Neuronal stem cell (in vitro differentiated cells): ENCODE measurements at regions not wholly inside any gene's neighbourhood (a gene's known extent, or its start where the extent isn't known, plus 50 kb on each side); places are given as distances from the start of the nearest gene placed in this dataset.

Experiments used
- DNase-seq: peaks from one replicate; pipeline ENCODE4 v3.0.0-alpha.2; 2013; ENCODE audit warnings: low spot score
- H2AFZ ChIP-seq: one replicate; pipeline ENCODE4 v1.6.1; 2013; ENCODE audit warnings: mild to moderate bottlenecking, low read length, inconsistent platforms
- H2AK5ac ChIP-seq: 2 replicates; pipeline ENCODE4 v1.6.1; 2013; ENCODE audit warnings: low read depth, mild to moderate bottlenecking, inconsistent platforms, low read length, moderate library complexity, mixed read lengths
- H2BK120ac ChIP-seq: 2 replicates; pipeline ENCODE4 v1.6.1; 2013; ENCODE audit warnings: low read depth, mild to moderate bottlenecking, inconsistent platforms, low read length, moderate library complexity, mixed read lengths
- H2BK12ac ChIP-seq: one replicate; pipeline ENCODE4 v1.6.1; 2013; ENCODE audit warnings: low read length, inconsistent platforms
- H2BK15ac ChIP-seq: 2 replicates; pipeline ENCODE4 v1.6.1; 2013; ENCODE audit warnings: mild to moderate bottlenecking, low read length, inconsistent platforms, mixed read lengths
- H2BK5ac ChIP-seq: one replicate; pipeline ENCODE4 v1.6.1; 2013; ENCODE audit warnings: inconsistent platforms, mild to moderate bottlenecking, low read length, moderate library complexity
- H3K14ac ChIP-seq: one replicate; pipeline ENCODE4 v1.6.1; 2013; ENCODE audit warnings: low read length, inconsistent platforms
- H3K18ac ChIP-seq: 2 replicates; pipeline ENCODE4 v1.6.1; 2013; ENCODE audit warnings: low read length, inconsistent platforms
- H3K23ac ChIP-seq: 2 replicates; pipeline ENCODE4 v1.6.1; 2013; ENCODE audit warnings: low read depth, mild to moderate bottlenecking, mixed read lengths, low read length, inconsistent platforms; ENCODE audit not compliant: poor library complexity
- H3K27ac ChIP-seq: replicated peaks from 3 replicates; pipeline ENCODE4 v1.5.1; 2013; ENCODE audit warnings: low read length, inconsistent platforms
- H3K27me3 ChIP-seq, 3 experiments: 2 replicates each; pipeline ENCODE4 v1.6.1; 2013; ENCODE audit warnings: low read length in 3 of 3, mild to moderate bottlenecking in 2 of 3, inconsistent platforms in 1 of 3, low read depth in 1 of 3, mixed read lengths in 1 of 3, moderate library complexity in 1 of 3; ENCODE audit not compliant: control insufficient read depth in 3 of 3, insufficient read depth in 3 of 3
- H3K36me3 ChIP-seq, 2 donors: replicated peaks in 1 of 2; 2 replicates each; pipeline ENCODE4 v1.6.1; 2013; ENCODE audit warnings: low read length in 2 of 2; ENCODE audit not compliant: control insufficient read depth in 2 of 2, insufficient read depth in 2 of 2
- H3K4ac ChIP-seq: 2 replicates; pipeline ENCODE4 v1.6.1; 2013; ENCODE audit warnings: inconsistent platforms, mild to moderate bottlenecking, low read length, moderate library complexity
- H3K4me1 ChIP-seq, 2 donors: 1 replicate in 1 of 2; 2 replicates in 1 of 2; pipeline ENCODE4 v1.6.1; 2013; ENCODE audit warnings: low read length in 2 of 2, low read depth in 1 of 2; ENCODE audit not compliant: control insufficient read depth in 2 of 2, insufficient read depth in 1 of 2
- H3K4me2 ChIP-seq: one replicate; pipeline ENCODE4 v1.6.1; 2013; ENCODE audit warnings: mild to moderate bottlenecking, low read length, inconsistent platforms; ENCODE audit not compliant: insufficient read depth, poor library complexity, severe bottlenecking
- H3K4me3 ChIP-seq, 2 donors: 2 replicates each; pipeline ENCODE4 v1.5.1; 2013; ENCODE audit warnings: low read length in 2 of 2, mild to moderate bottlenecking in 2 of 2, inconsistent platforms in 1 of 2, moderate library complexity in 1 of 2
- H3K79me1 ChIP-seq: one replicate; pipeline ENCODE4 v1.6.1; 2013; ENCODE audit warnings: low read depth, mild to moderate bottlenecking, inconsistent platforms, low read length, moderate library complexity
- H3K9ac ChIP-seq: one replicate; pipeline ENCODE4 v1.6.1; 2013; ENCODE audit warnings: mild to moderate bottlenecking, low read depth, low read length, inconsistent platforms; ENCODE audit not compliant: poor library complexity
- H3K9me3 ChIP-seq, 2 donors: replicated peaks in 1 of 2; 2 replicates each; pipeline versions ENCODE3 to v1.6.1; 2013; ENCODE audit warnings: low read length in 2 of 2, mild to moderate bottlenecking in 2 of 2, inconsistent platforms in 1 of 2, low read depth in 1 of 2, mixed read lengths in 1 of 2, moderate library complexity in 1 of 2; ENCODE audit not compliant: control insufficient read depth in 2 of 2, insufficient read depth in 1 of 2
- H4K8ac ChIP-seq: one replicate; pipeline ENCODE4 v1.6.1; 2013; ENCODE audit warnings: low read depth, mild to moderate bottlenecking, inconsistent platforms, low read length, moderate library complexity
- H4K91ac ChIP-seq: one replicate; pipeline ENCODE4 v1.6.1; 2013; ENCODE audit warnings: low read length, low read depth, mild to moderate bottlenecking, inconsistent platforms; ENCODE audit not compliant: poor library complexity
- WGBS, 2 donors: extraction: QIAGEN DNeasy Blood & Tissue Kit; methylation state at CpG; one replicate each; pipeline ENCODE4 v1.1.7; 2013; ENCODE audit warnings: missing lambda C conversion rate in 2 of 2, mixed read lengths in 1 of 2; ENCODE audit not compliant: insufficient read length in 2 of 2, insufficient replicate concordance in 1 of 2; ENCODE audit errors: extremely low coverage in 2 of 2; 5-methylcytosine and 5-hydroxymethylcytosine counted together

DNA sequence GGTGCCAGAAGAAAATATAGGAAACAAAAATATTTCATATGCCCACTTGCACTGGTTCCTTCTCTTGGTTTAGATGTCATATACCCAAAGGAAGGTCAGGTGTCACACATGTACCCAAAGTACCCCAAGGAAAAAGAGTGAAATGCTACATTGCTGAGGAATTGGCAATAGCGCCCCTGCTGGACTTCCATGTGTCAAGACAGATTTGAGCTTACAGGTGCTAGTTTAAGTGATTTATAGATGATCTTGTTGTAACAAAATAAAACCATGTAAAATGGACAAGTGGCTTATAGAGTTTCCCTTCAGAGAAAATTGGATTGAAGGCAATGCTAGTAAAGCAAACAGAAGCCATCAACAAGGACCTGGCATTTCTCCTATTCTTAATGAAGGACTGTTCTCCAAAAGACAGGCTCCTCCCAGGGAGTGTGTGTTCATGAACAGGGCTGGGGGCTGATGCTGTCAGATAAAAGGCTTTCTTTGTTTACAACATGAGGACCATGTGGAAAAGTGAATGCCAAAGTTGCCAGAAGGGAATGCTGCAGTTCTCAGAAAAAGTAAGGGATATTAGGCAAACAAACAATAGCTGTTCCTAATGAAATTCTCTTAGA lies 64.3 kb upstream of the PAK5 start:
- no peak overlapping the region for H2AFZ ChIP-seq

DNA sequence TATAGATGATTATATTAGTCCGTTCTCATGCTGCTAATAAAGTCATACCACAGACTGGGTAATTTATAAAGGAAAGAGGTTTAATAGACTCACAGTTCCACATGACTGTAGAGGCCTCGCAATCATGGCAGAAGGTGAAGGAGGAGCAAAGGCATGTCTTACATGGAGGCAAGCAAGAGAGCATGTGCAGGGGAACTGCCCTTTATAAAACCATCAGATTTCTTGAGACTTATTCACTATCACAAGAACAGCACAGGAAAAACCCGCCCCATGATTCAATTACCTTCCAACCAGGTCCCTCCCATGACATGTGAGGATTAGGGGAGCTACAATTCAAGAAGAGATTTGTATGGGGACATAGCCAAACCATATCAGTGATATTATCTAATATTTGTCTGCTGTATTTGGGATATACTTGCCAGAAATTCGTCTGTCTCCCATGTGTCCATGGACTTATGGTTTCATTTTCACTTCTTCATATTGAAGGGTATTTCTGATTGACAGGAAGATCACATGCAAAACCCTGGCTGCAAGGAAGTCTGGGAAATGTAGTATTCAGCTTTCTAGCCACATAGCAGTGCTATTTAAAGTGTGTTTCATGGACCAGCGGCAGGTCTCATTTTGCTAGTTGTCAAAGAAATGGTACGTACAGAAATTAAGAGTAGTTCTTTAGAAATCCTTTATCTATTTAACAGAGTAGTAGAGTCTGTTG lies 50.5 kb upstream of the PAK5 start:
- no CpG with 5 or more reads among the region's 6 CpGs for WGBS, 2 donors

More for the DNA sequence above, 64.3 kb upstream of the PAK5 start:
- Histone ChIP-seq H2BK15ac (no peak overlapping the region), H4K8ac (no peak overlapping the region), H4K91ac (no peak overlapping the region), H3K23ac (no peak overlapping the region), H3K79me1 (no peaks in the 10 kb centered on the region), H2BK120ac (no peak overlapping the region), H3K36me3 (no peaks in the 10 kb centered on the region), H3K4me3 (no peak overlapping the region), H2AK5ac (no peak overlapping the region), H3K18ac (no peak overlapping the region), H3K4ac (no peak overlapping the region), H3K4me1 (no peaks in the 10 kb centered on the region), H2BK12ac (no peak overlapping the region), H2BK5ac (no peak overlapping the region), H3K27ac (no peak overlapping the region), H3K9me3 (no peaks in the 10 kb centered on the region), H3K9ac (no peak overlapping the region), H3K4me2 (no peak overlapping the region), H3K14ac (no peak overlapping the region), H3K27me3 (no peaks in the 10 kb centered on the region)
- peak; percentile 35 for DNase-seq
- no CpG with 5 or more reads among the region's 1 CpG for WGBS, 2 donors

More for the DNA sequence above, 50.5 kb upstream of the PAK5 start:
- no peak overlapping the region for H3K23ac ChIP-seq
- no peak overlapping the region for H3K4me3 ChIP-seq
- no peak overlapping the region for H4K91ac ChIP-seq
- no peak overlapping the region for H3K9ac ChIP-seq
- no peak overlapping the region for H3K4me2 ChIP-seq
- H3K9me3 ChIP-seq, result peaks cover 0 to 2% of the 10 kb centered on the region in 2 donors
- no peaks in the 10 kb centered on the region for H3K36me3 ChIP-seq
- H3K4me1 ChIP-seq, result peaks cover 0 to 2% of the 10 kb centered on the region in 2 donors
- no peaks in the 10 kb centered on the region for H3K27me3 ChIP-seq
- no peak overlapping the region for H2AK5ac ChIP-seq
- no peak overlapping the region for H2AFZ ChIP-seq
- H2BK12ac ChIP-seq, result no peak overlapping the region
- no peak overlapping the region for H2BK120ac ChIP-seq
- H3K79me1 ChIP-seq, result no peaks in the 10 kb centered on the region
- H2BK15ac ChIP-seq, result no peak overlapping the region
- H3K18ac ChIP-seq, result no peak overlapping the region
- H3K4ac ChIP-seq, result no peak overlapping the region
- DNase-seq, result no peak
- no peak overlapping the region for H2BK5ac ChIP-seq
- H3K14ac ChIP-seq, result no peak overlapping the region
- no peak overlapping the region for H3K27ac ChIP-seq
- H4K8ac ChIP-seq, result no peak overlapping the region
